ENCODE measurements at regions not wholly inside any gene's neighbourhood (a gene's known extent, or its start where the extent isn't known, plus 50 kb on each side); places are given as distances from the start of the nearest gene placed in this dataset.

DNA sequence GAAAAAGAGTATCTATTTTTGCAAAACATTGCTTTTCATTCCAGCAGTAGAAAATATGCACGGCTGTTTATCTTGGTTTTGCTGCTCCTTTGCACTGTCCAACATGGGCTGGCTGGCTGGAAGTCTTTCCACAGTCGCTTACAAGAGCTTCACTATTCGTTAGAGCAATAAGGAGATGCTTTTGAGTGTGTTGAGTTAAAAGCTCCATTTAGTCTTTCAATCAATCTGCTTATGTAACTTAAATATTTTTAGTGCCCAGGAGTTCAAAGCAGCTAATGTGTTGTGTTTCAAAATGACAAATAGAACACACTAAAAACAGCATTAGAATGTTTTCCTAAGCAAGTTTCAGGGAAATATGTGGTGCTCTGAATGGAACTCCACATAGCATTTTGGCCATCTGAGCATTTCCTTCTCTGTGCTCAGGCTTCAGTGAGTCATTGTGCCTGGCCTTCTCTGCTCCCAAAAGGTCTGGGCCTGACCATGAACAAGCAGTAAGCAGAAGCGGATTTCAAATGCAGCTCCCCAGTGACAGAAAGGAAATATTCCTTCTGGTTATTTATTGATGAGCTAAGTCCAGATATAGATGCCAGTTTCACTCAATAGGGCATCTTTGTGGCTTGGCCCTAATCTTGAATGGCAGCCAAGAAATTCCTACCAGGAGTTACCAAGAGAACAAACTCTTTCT lies 580.3 kb downstream of the TENT5A start:
- H3K4me1 ChIP-seq (replicated peaks), result no peaks in the 10 kb centered on the region
- H3K9me3 ChIP-seq, result no peaks in the 10 kb centered on the region
- WGBS, result 60% methylated on average over 4 of the region's 4 CpGs
- H3K4me3 ChIP-seq, result no peak overlapping the region
- no peak overlapping the region for H3K27ac ChIP-seq
- H3K27me3 ChIP-seq (replicated peaks; ENCODE audit: insufficient read depth), result no peaks in the 10 kb centered on the region
- intact Hi-C loops (cut with DNase I), result no loop called here
- H3K36me3 ChIP-seq, result no peaks in the 10 kb centered on the region
- TF ChIP-seq, protein P1, sequence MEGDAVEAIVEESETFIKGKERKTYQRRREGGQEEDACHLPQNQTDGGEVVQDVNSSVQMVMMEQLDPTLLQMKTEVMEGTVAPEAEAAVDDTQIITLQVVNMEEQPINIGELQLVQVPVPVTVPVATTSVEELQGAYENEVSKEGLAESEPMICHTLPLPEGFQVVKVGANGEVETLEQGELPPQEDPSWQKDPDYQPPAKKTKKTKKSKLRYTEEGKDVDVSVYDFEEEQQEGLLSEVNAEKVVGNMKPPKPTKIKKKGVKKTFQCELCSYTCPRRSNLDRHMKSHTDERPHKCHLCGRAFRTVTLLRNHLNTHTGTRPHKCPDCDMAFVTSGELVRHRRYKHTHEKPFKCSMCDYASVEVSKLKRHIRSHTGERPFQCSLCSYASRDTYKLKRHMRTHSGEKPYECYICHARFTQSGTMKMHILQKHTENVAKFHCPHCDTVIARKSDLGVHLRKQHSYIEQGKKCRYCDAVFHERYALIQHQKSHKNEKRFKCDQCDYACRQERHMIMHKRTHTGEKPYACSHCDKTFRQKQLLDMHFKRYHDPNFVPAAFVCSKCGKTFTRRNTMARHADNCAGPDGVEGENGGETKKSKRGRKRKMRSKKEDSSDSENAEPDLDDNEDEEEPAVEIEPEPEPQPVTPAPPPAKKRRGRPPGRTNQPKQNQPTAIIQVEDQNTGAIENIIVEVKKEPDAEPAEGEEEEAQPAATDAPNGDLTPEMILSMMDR (IDR thresholded peaks at IDR 0.05), result no peak
- TF ChIP-seq POLR2A (IDR thresholded peaks at IDR 0.05) (no peak), POLR2AphosphoS5 (IDR thresholded peaks at IDR 0.05) (no peak)
- DNase-seq (ENCODE audit: low spot score), result no peak

DNA sequence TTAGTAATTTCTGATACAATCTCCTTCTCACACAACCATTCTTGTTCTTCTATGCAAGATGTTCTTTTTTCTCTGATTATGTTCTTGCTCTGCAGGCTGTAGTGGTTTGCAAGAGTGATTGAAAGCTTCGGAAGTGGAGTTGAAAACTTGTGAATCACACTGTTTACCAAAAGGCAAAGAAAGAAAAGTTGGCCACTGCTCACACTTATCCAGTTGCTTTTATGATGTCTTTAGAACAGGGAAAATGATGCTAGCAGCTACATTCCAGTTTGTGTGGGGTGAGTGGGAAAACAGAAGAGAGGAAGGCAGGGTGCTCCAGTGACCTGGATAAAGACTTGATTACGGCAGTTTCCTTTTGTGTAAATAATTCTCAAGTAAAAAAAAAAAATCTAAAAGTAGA lies 583.3 kb downstream of the TENT5A start:
- no peak overlapping the region for H3K27ac ChIP-seq
- H3K4me1 ChIP-seq (replicated peaks), result no peaks in the 10 kb centered on the region
- H3K27me3 ChIP-seq (replicated peaks; ENCODE audit: insufficient read depth), result no peaks in the 10 kb centered on the region
- TF ChIP-seq POLR2AphosphoS5 (IDR thresholded peaks at IDR 0.05), result no peak
- WGBS, result 29% methylated on average over 2 of the region's 2 CpGs
- intact Hi-C loops (cut with DNase I), result no loop called here
- H3K9me3 ChIP-seq, result no peaks in the 10 kb centered on the region
- H3K4me3 ChIP-seq, result no peak overlapping the region
- H3K36me3 ChIP-seq, result no peaks in the 10 kb centered on the region
- DNase-seq (ENCODE audit: low spot score), result no peak

DNA sequence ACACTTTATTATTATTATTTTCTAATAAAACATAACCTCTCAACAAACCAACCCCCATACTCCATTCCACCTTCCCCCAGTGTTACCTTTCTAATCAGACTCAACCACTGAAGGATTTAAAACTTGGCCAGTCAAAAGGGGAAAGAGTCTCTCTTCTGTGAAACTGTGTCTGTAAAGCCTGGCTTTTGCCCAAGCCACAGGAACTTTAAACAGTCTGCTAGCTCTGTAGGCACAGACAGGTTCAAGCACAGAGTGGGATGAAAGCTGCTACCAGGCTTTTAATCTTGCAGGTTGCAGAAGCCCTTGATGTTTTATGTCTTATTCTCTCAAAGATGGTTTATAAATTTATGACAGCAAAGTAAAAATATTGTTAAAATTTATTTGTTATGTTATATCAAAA lies 585.7 kb downstream of the TENT5A start:
- no peaks in the 10 kb centered on the region for H3K4me1 ChIP-seq (replicated peaks)
- TF ChIP-seq, protein P1 (IDR thresholded peaks at IDR 0.05), result no peak
- TF ChIP-seq POLR2A (IDR thresholded peaks at IDR 0.05) (no peak), POLR2AphosphoS5 (IDR thresholded peaks at IDR 0.05) (no peak)
- no peak overlapping the region for H3K4me3 ChIP-seq
- no peaks in the 10 kb centered on the region for H3K9me3 ChIP-seq
- intact Hi-C loops (cut with DNase I), result no loop called here
- DNase-seq (ENCODE audit: low spot score), result no peak
- no peaks in the 10 kb centered on the region for H3K27me3 ChIP-seq (replicated peaks; ENCODE audit: insufficient read depth)
- no peak overlapping the region for H3K27ac ChIP-seq
- no peaks in the 10 kb centered on the region for H3K36me3 ChIP-seq

DNA sequence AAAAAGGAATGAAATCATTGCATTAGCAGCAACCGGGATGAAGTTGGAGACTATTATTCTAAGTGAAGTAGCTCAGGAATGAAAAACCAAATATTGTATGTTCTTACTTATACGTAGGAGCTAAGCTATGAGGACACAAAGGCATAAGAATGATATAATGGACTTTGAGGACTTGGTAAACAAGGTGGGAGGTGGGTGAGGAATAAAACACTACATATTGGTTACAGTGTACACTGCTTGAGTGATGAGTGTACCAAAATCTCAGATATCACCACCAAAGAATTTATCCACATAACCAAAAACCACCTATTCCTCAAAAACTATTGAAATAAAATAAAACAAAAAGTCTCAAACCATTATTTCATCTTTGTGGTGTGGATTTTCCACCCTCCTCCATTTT lies 593.5 kb downstream of the TENT5A start:
- DNase-seq (ENCODE audit: low spot score), result no peak
- intact Hi-C loops (cut with DNase I), result no loop called here
- H3K27ac ChIP-seq, result no peak overlapping the region
- no peaks in the 10 kb centered on the region for H3K4me1 ChIP-seq (replicated peaks)
- H3K9me3 ChIP-seq, result no peaks in the 10 kb centered on the region
- no peak overlapping the region for H3K4me3 ChIP-seq
- H3K36me3 ChIP-seq, result no peaks in the 10 kb centered on the region
- TF ChIP-seq, protein P1 (IDR thresholded peaks at IDR 0.05), result no peak
- TF ChIP-seq POLR2A (IDR thresholded peaks at IDR 0.05) (no peak), POLR2AphosphoS5 (IDR thresholded peaks at IDR 0.05) (no peak)
- 54% methylated on average over 2 of the region's 2 CpGs for WGBS
- no peaks in the 10 kb centered on the region for H3K27me3 ChIP-seq (replicated peaks; ENCODE audit: insufficient read depth)

DNA sequence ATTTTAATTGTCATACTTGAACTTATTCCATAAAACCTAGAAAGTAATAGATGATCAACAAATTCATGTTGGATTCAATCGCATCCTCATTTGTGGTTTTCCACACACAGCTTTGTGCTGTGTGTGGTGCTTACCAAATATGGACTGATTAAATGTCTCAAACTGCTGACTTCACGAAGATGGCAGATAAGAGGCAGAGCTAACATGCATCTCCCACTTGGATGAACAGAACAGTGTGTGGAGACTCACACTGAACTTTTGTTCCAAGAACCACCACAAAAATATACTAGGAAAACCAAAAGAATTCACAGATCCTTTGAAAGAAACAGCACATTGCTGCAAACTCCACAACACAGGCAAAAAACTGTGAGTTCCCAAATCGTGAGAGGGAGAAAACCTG lies 603.7 kb downstream of the TENT5A start:
- H3K27me3 ChIP-seq (replicated peaks; ENCODE audit: insufficient read depth), result no peaks in the 10 kb centered on the region
- H3K9me3 ChIP-seq, result no peaks in the 10 kb centered on the region
- H3K27ac ChIP-seq, result no peak overlapping the region
- no peak for TF ChIP-seq POLR2A (IDR thresholded peaks at IDR 0.05)
- TF ChIP-seq, protein P1 (IDR thresholded peaks at IDR 0.05), result no peak
- TF ChIP-seq POLR2AphosphoS5 (IDR thresholded peaks at IDR 0.05), result no peak
- intact Hi-C loops (cut with DNase I), result no loop called here
- 69% methylated on average over 3 of the region's 3 CpGs for WGBS
- H3K4me3 ChIP-seq, result no peak overlapping the region
- no peaks in the 10 kb centered on the region for H3K4me1 ChIP-seq (replicated peaks)
- no peaks in the 10 kb centered on the region for H3K36me3 ChIP-seq
- no peak for DNase-seq (ENCODE audit: low spot score)

Measured in prostate gland (tissue), 2 donors.